GM12891 (cell line): ENCODE measurements at regions not wholly inside any gene's neighbourhood (a gene's known extent, or its start where the extent isn't known, plus 50 kb on each side); places are given as distances from the start of the nearest gene placed in this dataset.

ENCODE experiments used
- PAX5 ChIP-seq: IDR thresholded peaks from 2 replicates; pipeline ENCODE4 v1.6.1; 2011; ENCODE audit warnings: low read length, moderate library complexity, mild to moderate bottlenecking; ENCODE audit not compliant: insufficient read depth, severe bottlenecking
- POLR2A ChIP-seq: IDR thresholded peaks from 2 replicates; pipeline ENCODE4 v1.6.1; 2011; ENCODE audit warnings: low read depth, low read length, control low read depth
- POLR2AphosphoS5 ChIP-seq: IDR thresholded peaks from 2 replicates; pipeline ENCODE4 v1.6.1; 2011; ENCODE audit warnings: low read depth, low read length, control low read depth
- POU2F2 ChIP-seq: IDR thresholded peaks from 2 replicates; pipeline ENCODE4 v1.6.1; 2011; ENCODE audit warnings: low read depth, mild to moderate bottlenecking, control low read depth, low read length, moderate library complexity
- SPI1 ChIP-seq: IDR thresholded peaks from 2 replicates; pipeline ENCODE4 v1.6.1; 2011; ENCODE audit warnings: low read depth, low read length, control low read depth
- TAF1 ChIP-seq: IDR thresholded peaks from 2 replicates; pipeline ENCODE4 v1.6.1; 2011; ENCODE audit warnings: low read depth, low read length, control low read depth

DNA sequence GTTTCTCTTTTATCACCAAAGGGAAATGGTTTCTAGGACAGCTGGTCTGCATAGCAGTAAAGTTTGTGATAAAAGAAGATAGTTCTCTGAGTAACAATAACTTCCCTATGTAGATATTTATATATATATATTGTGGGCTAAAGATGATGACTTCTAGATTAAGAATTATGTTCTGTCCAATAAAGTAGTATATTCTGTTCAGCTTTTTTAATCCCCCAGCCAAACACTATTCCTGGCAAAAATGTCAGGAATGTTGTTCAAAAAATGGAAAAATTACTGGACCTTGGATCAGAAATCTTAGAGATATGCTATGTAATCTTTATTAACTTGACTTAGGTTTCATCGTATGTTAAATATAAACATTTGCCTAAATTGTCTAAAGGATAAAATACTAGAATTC lies 136.3 kb upstream of the GNAI1 start:
- TF ChIP-seq POLR2AphosphoS5 (no peak), POLR2A (no peak), SPI1 (no peak), PAX5 (no peak), TAF1 (no peak), POU2F2 (no peak)
